ENCODE measurements at regions not wholly inside any gene's neighbourhood (a gene's known extent, or its start where the extent isn't known, plus 50 kb on each side); places are given as distances from the start of the nearest gene placed in this dataset.

DNA sequence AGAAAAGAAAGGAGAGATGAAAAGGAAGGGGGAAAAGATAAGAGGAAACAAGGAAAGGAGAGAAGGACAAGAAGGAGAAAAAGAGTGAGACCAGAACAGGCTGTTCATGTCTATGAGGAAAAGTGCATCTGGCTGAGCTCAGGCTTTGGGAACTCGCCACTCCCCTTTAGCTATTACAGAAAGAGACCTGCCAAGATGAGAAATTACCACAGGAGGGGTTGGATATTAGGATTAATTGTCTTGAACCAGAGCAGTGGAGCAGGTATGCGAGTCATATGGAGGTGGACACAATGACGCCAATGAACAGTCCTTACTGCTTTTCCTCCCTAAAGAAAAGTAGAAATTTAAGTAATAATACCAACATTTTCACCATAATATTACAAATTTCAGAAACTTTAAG is 577.0 kb upstream of the ARRDC4 start:
- TF ChIP-seq ZNF629 (tag by site-specific recombination; IDR thresholded peaks at IDR 0.05) = no peak
- TF ChIP-seq, protein P1, sequence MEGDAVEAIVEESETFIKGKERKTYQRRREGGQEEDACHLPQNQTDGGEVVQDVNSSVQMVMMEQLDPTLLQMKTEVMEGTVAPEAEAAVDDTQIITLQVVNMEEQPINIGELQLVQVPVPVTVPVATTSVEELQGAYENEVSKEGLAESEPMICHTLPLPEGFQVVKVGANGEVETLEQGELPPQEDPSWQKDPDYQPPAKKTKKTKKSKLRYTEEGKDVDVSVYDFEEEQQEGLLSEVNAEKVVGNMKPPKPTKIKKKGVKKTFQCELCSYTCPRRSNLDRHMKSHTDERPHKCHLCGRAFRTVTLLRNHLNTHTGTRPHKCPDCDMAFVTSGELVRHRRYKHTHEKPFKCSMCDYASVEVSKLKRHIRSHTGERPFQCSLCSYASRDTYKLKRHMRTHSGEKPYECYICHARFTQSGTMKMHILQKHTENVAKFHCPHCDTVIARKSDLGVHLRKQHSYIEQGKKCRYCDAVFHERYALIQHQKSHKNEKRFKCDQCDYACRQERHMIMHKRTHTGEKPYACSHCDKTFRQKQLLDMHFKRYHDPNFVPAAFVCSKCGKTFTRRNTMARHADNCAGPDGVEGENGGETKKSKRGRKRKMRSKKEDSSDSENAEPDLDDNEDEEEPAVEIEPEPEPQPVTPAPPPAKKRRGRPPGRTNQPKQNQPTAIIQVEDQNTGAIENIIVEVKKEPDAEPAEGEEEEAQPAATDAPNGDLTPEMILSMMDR (tag by site-specific recombination; IDR thresholded peaks at IDR 0.05) = no peak
- no peak for TF ChIP-seq ZNF768 (tag by site-specific recombination; IDR thresholded peaks at IDR 0.05)
- TF ChIP-seq, protein P2, sequence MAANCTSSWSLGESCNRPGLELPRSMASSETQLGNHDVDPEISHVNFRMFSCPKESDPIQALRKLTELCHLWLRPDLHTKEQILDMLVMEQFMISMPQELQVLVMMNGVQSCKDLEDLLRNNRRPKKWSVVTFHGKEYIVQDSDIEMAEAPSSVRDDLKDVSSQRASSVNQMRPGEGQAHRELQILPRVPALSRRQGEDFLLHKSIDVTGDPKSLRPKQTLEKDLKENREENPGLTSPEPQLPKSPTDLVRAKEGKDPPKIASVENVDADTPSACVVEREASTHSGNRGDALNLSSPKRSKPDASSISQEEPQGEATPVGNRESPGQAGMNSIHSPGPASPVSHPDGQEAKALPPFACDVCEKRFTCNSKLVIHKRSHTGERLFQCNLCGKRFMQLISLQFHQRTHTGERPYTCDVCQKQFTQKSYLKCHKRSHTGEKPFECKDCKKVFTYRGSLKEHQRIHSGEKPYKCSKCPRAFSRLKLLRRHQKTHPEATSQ (tag by site-specific recombination; IDR thresholded peaks at IDR 0.05) = no peak
- TF ChIP-seq ZNF324 (tag by site-specific recombination; IDR thresholded peaks at IDR 0.05) = no peak
- TF ChIP-seq ZNF138 (tag by site-specific recombination; IDR thresholded peaks at IDR 0.05; ENCODE audit: borderline replicate concordance) = no peak
- TF ChIP-seq ZNF426 (tag by site-specific recombination; IDR thresholded peaks at IDR 0.05) = no peak
- TF ChIP-seq ZNF121 (tag by site-specific recombination; IDR thresholded peaks at IDR 0.05) = no peak
- no peak for TF ChIP-seq YY1 (tag by site-specific recombination; IDR thresholded peaks at IDR 0.05)

Measured in HEK293 (cell line).